ENCODE measurements at regions not wholly inside any gene's neighbourhood (a gene's known extent, or its start where the extent isn't known, plus 50 kb on each side); places are given as distances from the start of the nearest gene placed in this dataset.
"Not testable (repeated sequence)": the region's sequence is repeated elsewhere in the genome, so short reads cannot be mapped to it uniquely, and the experiment has no call there.

DNA sequence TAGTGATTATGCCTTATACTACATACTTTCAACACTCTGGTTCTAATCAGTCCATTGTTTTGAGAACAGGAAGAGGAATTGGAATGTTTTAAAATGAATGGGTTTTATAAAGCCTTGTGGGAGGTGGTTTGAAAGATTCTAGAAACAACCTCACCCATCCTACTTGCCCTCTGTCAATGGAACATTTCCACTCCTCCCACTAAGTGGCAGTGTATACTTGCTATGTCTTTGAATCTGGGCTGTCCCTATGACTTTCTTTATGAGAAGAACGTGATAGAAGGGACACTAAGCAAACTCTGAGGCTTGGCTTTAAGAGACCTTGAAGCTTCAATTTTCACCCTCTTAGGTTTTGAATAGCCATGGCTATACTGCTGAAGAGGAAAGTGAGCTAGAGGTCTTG lies 611.2 kb downstream of the PPP4R3C start:
- no peak for DNase-seq

DNA sequence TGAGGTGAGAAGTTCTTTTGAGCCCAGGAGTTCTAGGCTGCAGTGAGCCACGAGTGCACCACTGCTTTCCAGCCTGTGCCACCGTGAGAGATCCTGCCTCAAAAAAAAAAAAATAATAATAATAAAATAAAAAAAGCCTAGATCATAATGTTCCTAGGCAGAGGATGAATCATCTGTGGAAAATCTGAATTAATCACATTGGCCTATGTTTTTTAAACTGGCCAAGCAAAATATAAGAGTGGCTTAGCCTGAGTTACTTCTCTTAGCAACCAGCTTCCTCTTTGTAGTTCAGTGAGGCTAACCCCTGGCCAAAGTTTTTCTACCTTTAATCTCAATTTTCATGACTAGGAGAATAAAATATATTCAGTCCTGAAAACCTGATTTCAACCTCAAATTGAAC lies 614.6 kb downstream of the PPP4R3C start:
- DNase-seq, result no peak

DNA sequence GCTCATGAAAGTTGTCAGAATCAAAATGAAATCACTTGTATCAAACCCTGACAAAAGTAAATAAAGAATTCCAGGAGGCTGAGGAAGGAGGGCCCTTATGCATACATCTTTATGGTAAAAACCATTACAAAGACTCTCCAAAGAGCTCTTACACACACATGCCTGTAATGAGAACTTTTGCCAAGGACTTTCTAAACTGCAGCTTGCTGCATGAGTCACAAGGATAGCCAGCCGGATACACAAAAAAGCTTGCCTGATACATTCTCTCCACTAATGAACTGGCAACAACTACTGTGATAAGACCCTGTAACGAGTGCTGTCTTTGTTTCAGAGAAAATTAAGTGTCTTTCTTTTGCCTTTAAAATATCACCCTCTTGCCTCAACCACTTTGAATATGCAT lies 618.1 kb downstream of the PPP4R3C start:
- DNase-seq, result no peak

DNA sequence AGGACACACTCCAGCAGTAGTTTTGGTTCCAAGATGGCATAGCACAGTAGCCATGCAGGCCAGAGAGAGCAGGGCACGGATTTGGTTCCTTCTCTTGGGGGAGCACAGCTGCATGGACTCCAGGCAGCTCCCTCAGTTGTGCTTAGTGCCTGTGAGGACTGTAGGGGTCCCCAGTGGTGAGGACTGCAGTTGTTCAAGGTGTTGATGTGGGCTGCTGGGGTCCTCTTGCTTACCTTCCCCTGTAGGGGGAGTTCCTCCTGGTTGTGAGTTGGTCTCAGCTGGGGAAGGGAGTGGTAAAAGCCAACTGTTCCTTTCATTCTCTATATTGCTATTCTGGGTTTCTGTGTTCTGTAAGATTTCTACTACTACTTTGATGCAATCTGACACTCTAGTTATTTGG lies 606.5 kb downstream of the MAGEB5 start:
- no peak for DNase-seq

DNA sequence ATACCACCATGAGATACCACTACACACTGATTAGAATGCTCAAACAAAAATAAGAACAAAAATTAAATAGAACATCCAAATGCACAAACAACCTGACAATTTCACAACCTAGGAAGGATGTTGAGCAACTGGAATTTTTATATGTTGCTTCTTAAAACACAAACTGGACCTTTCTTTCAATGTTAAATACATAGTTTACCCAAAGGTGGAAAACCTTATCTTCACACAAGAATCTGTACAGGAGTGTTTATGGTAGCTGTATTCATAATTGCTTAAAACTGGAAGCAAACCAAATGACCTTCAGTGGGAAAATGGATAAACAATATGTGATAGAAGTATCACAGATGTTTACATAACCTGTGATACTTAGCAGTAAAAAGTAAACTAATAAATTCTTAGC lies 573.8 kb downstream of the MAGEB5 start:
- no peak for DNase-seq

DNA sequence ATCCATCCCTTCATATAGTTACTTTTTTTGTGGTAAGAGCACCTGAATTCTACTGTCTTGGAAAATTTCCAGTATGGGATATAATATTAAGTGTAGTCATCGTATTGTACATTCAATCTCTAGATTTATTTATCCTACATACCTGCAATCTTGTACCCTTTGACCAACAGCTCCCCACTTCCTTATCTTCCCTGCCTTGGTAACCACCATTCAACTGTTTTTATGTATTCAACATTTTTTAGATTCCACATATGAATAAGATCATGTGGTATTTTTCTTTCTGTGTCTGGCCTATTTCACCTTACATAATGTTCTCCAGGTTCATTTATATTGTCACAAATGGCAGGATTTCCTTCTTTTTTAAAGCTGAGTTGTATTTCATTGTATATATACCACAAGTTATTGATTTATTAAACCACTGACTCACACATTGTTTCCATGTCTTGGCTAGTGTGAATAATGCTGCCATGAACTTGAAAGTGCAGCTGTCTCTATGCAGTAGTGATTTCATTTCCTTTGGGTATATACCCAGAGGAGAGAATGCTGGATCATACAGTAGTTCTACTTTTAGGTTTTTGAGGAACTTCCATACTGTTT lies 572.5 kb downstream of the MAGEB5 start:
- no peak for DNase-seq

DNA sequence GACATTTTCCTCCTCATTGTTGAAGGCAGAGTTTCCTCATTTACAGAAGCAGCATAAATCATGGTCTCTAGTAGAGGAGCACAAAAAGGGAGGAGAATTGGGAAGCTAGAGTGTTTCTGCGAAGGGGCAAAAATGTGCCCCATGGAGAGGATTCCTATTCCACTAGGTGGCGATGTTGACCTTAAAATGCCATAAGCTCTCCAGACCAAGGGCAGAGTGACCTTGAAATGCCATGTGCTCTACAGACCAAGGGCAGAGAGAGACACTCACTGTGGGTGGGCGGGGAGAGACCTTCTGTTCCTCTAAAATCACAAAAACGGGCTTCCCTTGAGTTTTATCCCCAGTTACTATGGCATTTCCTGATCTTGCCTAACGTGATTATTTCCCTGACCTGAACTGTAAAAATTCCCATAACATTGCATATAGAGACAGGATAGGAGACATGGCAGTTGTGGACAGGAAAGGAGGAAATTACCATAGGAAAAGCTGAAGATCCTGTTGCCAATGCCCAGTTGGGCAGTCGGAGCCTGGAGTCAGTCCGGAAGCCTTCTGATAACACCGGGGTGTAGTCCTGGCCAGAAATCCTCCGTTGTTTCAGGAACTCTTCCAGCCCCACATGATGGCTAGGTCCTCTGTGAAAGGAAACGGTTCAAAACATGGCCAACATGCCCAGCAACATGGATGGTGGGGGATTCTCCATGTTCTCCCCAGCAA lies 567.7 kb downstream of the MAGEB5 start:
- DNase-seq, result peak; percentile 67

DNA sequence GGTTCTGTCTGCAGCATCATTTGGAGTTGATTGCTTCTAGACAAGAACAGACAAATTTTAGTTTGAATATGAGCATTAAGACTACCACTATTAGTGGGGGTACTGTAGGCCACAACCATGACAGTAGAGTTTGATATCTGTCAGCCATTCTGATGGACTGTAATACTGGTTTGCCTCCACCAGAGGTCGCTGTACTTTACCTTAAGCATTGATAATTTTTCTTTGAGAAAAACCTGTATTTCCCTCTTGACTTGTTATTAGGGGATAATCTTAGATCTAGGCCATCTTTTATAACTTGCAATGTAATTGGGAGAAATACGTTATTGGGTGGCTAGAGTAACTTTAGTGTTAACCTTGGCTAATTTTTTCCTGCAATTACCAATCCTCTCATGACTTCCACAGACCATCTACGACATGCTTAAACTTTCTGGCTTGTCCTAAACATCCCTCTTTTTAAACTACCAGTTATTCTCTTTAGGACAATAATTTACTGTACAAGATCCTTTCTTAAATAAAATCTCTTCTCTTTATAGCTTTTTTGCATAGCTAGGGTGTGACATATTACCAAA lies 562.4 kb downstream of the MAGEB5 start:
- DNase-seq, result peak; percentile 3

DNA sequence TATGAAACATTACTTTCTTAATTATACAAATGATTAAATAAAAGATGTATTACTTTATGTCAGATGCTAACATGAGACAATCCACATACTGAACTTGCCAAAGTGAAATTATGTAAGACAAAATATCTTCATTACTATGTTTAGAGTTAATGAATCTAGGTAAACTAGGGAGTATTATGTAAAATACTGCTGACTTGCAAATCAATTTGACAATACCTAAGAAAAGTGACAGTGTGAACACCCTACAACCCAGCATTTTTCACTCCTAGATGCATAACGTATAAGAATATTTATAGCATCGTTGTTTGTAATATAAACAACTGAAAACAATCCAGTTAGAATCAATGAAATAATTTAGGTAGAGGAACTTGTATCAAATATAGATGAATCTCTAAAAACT lies 546.3 kb downstream of the MAGEB5 start:
- DNase-seq, result no peak

DNA sequence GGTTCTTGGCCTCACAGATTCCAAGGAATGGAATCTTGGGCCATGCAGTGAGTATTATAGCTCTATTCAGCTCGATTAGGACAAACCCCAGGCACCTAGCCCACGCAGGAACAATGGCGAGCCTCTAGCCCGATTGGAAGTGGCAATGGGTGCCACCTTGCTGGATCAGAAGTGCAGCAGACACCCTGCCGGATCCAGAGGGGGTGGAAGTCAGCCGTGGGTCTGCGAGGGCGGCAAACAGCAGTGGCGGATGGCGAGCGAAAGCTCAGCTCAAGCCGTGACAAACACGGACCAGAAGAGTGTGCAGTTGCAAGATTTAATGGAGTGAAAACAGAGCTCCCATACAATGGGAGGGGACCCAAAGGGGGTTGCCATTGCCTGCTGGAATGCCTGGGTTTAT lies 539.8 kb downstream of the MAGEB5 start:
- DNase-seq, result not testable (repeated sequence)

DNA sequence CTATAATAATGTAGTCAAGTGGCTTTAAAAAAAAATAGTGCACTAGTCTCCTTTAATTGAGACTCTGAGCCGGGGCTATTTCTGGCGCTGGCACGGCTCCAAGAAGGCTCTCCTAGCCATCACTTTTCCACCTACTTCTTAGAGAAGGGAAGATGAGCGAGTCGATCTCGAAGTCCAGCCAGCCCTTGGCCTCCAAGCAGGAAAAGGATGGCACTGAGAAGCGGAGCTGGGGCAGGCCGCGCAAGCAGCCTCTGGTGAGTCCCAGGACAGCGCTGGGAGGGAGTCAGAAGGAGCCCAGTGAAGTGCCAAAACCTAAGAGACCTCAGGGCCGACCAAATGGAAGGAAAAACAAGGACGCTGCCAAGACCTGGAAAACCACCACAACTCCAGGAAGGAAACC lies 531.9 kb downstream of the MAGEB5 start:
- DNase-seq, result no peak

DNA sequence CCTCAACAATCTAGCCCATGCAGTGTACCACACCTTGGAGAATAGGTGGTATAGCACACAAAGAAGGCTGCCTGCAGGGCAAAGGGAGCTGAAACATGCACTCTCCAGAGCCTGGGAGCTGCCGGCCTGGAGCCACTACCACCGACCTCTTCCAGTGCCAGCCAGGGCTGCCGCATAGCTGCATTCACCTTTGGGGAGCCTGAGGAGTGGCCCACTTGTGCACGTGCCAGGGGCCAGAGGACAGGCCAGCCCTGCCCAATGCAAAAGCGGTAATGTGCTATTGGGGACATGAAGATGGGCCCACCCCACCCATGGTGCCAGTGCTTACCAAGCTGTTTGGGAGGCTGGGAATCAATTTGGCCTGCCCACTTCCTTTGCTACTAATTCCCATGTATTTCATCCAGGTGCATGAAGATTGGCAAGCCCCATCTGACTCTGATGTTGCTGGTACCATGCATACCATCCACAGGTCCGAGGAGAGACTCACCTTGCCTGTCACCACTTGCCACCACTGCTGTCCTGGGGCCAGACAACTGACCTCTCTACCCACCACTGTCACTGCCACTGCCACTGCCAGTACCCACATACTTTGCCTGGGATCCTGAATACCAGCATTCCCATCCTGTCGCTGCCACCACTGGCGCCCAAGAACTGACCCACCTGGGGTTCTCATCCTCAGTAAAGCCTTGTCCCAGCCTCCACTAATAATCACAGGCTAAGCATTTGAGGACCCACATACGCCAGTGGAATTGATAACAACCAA lies 506.9 kb downstream of the MAGEB5 start:
- DNase-seq, result no peak

DNA sequence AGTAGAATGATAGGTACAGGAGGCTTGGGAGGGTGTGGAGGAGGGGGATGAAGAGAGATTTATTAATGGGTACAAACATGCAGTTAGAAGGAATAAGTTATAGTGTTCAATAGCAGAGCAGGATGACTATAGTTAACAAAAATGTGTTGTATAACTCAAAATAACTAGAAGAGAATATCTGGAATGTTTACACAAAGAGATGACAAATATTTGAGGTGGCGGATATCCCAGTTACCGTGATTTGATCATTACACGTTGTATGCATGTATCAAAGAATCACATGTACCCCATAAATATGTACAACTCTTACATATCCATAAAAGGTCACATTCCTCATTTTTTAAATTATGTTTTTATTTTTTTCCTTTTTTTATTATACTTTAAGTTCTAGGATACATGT lies 456.6 kb downstream of the MAGEB5 start:
- no peak for DNase-seq

DNA sequence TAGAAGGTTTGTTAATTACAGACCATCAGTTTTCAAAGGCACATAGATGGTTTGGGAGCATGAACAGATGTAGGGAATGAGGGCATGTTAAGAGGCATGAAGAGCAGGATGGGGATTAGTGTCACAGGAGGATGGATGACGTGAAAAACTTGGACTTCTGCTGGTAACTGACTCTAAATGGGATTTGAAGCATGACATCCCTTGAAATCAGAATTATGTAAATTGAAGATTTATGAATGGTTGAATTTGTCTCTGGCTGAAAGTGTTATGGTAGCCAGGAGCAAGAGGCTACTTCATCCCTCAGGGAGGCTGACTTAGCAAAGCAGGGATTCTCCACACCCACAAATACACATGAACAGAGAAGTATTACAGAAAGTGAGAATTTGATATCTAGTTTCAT lies 454.6 kb downstream of the MAGEB5 start:
- DNase-seq, result no peak

DNA sequence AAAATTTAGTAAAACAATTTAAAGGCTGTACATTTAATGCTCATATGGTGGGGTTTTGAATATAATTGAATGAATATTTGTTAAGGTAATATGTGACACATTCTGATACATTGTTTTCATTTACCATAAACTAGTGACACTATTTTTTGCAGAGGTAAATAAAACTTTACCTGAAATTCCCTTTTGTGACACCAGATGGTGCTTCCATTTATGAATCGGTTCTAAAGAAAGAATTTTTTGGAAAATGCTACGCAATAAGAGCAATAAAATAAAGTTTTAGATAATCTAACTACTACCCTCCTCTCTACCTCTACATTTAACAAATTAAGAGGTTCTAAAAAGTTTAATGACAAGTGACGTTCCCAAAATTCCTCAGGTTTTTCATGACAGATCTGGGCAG lies 448.9 kb downstream of the MAGEB5 start:
- DNase-seq, result no peak

DNA sequence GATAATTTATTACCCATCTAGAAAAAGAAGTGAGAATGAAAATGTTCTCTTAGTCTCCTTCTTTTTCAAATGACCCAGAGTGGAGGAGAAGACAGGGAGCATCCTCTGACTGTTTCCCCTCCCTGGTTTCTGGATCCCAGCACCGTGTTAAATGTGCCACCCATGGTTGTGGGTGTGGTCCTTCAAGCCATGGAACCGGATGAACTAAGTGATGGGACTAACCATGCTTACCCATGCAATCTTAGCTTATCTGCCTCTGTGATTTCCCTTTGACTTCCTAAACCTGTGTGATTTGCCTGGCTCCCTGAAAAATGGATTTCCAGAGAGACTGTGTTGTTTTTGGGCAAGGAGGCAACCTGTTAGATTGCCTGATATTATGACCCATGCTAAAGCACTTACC lies 437.1 kb downstream of the MAGEB5 start:
- DNase-seq, result no peak

DNA sequence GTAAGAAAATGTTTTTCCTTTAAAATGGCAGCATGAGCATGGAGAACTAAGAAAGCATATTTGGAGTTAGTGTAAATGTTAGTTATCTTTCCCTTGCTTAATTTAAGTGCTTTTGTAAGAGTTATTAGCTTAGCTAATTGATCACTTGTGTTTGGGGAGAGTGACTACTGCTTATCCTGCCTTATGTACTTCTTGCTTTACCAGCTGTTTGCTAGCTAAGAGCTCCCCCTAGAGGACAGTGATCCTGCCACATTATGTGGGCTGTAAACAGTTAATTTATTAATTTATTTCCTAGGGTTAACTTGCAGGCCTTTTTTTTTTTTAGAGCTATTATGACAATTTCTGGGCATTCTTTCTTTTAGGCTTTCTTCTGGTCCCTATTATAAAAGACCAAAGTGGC lies 435.8 kb downstream of the MAGEB5 start:
- DNase-seq, result peak; percentile 53

DNA sequence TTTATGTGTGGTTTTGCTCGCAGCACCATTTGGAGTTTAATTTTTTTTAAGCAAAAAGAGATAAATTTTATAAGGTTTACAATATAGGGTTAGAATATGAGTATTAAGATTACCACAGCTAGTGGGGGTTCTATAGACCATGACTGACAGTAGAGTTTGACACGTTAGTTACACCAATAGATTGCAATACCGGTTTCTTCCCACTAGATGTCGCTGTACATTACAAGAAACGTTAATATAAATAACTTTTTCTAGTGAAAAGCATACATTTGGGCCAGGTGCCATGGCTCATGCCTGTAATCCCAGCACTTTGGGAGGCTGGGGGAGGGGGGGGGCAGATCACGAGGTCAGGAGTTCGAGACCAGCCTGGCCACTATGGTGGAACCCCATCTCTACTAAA lies 433.6 kb downstream of the MAGEB5 start:
- DNase-seq, result peak; percentile 52

DNA sequence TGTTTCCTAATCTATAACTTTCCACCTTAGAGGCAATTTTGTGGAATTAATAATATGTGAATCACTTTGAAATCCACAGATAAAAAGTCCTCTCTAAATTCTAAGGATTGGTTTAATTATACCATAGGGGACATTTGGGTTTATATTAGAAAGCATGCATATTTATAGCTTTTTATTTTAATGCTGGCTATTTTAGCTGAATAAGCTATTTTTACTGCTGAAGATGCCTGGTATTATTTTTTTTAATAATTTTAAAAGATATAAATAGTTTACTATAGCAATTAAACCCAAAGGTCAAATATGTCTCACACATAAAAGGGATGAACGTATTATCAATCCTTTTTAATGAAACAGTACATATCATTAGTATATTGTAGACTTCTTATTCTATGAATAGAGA lies 415.4 kb downstream of the MAGEB5 start:
- no peak for DNase-seq

DNA sequence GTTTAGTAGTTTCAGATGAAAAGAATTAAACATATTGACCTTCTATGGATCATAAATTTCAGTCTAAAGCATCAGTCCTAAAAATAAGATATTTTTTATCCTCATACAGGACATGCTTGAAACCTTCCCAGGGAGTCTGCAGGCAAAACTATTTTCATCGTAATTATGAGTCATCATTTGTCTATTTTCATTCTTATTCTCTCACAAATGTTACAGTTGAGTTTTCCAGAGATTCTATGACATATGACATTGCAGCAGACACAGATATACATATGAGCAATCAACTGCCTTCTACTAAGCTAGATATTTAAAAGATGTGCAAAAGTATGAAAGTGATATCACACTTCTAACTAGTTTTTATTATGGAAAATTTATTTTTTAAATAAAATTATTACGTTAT lies 398.0 kb downstream of the MAGEB5 start:
- no peak for DNase-seq

DNA sequence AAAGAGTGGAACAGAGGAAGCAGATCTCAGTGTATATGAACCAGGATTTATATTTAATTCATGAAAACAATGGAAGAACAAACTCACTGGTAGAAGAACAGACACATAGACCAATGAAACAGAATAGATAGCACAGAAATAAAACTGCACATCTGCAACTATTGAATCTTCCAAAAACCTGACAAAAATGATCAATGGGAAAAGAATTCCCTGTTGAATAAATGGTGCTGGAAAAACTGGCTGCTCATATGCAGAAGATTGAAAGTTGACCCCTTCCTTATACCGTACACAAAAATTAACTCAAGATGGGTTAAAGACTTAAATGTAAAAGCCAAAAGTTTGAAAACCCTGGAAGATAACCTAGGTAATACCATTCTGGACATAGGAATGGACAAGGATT lies 391.0 kb downstream of the MAGEB5 start:
- DNase-seq, result no peak

DNA sequence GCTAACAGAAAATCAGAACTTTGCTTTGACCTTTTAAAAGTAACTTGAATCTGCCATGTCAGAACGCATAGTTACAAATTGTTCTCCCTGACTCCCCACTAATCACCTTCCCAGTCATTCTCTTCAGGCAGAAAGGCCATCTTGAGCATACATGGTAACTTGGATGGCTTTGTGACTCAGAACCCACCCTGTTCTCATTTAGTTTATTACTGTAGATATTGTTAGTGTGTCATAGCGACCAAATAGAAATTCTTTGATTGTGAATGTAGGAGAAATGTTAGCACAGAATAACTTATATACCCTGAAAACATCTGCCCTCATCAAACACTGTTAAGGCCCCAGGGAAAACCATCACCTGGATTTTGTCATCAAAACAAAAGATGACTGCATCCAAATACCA lies 382.0 kb downstream of the MAGEB5 start:
- no peak for DNase-seq

DNA sequence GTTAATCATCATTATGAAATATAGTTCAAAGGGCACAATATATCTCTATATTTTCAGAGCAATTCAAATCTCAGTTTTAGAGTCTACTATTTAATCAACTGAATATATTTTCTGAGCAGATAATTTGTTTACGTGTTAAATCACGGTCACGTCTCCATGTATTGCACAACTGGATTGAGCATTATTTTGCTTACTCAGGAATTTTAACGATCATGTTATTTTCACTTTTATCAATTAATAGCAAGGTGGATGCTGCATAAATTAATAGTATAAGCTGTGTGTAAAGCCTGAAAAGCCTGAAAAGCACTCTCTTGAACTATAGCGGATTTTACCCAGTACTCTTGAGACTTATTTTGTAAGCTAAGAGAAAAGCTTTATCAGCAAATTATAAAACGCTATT lies 374.9 kb downstream of the MAGEB5 start:
- no peak for DNase-seq

DNA sequence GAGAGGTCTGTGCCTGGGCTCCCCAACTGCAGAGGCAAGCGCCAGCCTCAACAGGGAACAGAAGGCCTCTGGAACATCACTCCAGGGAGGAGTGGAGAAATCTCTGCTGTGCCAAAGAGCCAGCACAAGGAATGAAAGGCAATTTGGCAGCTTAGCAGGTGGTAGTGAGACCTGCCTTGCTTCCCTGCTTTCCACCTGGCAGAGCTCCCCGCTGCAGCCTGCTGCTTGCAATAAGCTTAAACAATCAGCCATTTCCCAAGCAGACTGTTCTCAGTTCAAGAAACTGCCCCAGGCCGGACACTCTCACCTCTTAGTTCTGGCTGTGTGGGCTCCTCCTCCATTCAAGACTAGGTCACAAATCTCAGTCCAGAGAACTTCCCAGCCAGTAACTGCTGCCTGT lies 370.6 kb downstream of the MAGEB5 start:
- DNase-seq, result no peak

Data from activated CD4-positive, alpha-beta T cell treated with anti-CD3 and anti-CD28 coated beads, Interleukin-2, Interleukin-6, amounts not matched to agents 100 ng/mL and 50 ng/mL, durations not matched to agents 16 hours and 8 hours (primary cell).